NCI-H187 (cell line): ENCODE measurements at regions not wholly inside any gene's neighbourhood (a gene's known extent, or its start where the extent isn't known, plus 50 kb on each side); places are given as distances from the start of the nearest gene placed in this dataset.
"Not testable (repeated sequence)": the region's sequence is repeated elsewhere in the genome, so short reads cannot be mapped to it uniquely, and the experiment has no call there.

ENCODE experiments used
- DNase-seq, 2 experiments: peaks; one replicate each; lab custom pipeline; 2025; lab: John Stamatoyannopoulos, UW

GRCh38 chr18:1133541-1133940 lies 228.9 kb downstream of the ADCYAP1 start:
- no peak for DNase-seq

- DNase-seq: no peak
These were observed 243.1 kb downstream of the ADCYAP1 start for GRCh38 chr18:1147730-1148129.

GRCh38 chr18:1149709-1150108 lies 245.0 kb downstream of the ADCYAP1 start:
- DNase-seq: no peak

GRCh38 chr18:1150344-1150743 lies 245.7 kb downstream of the ADCYAP1 start:
- no peak for DNase-seq

- DNase-seq: not testable (repeated sequence)
These were observed 248.3 kb downstream of the ADCYAP1 start for GRCh38 chr18:1152958-1153357.

- DNase-seq: no peak
These were observed 268.9 kb downstream of the ADCYAP1 start for GRCh38 chr18:1173593-1173992.

- no peak for DNase-seq
These were observed 272.6 kb downstream of the ADCYAP1 start for GRCh38 chr18:1177232-1177631.

GRCh38 chr18:1191341-1191740 lies 286.7 kb downstream of the ADCYAP1 start:
- DNase-seq: no peak

GRCh38 chr18:1213126-1213525 lies 308.5 kb downstream of the ADCYAP1 start:
- no peak for DNase-seq

- DNase-seq: no peak
These were observed 318.2 kb downstream of the ADCYAP1 start for GRCh38 chr18:1222880-1223279.

GRCh38 chr18:1227025-1227424 lies 322.4 kb downstream of the ADCYAP1 start:
- DNase-seq: no peak

- no peak for DNase-seq
These were observed 325.0 kb downstream of the ADCYAP1 start for GRCh38 chr18:1229634-1230033.

- DNase-seq: no peak
These were observed 328.2 kb downstream of the ADCYAP1 start for GRCh38 chr18:1232867-1233266.

GRCh38 chr18:1240701-1241100 lies 336.0 kb downstream of the ADCYAP1 start:
- DNase-seq: no peak

GRCh38 chr18:1244397-1245122 lies 339.9 kb downstream of the ADCYAP1 start:
- no peak for DNase-seq

GRCh38 chr18:1246827-1247226 lies 342.2 kb downstream of the ADCYAP1 start:
- DNase-seq: no peak

GRCh38 chr18:1252534-1252933 lies 347.9 kb downstream of the ADCYAP1 start:
- no peak for DNase-seq

GRCh38 chr18:1252936-1253335 lies 348.3 kb downstream of the ADCYAP1 start:
- no peak for DNase-seq

GRCh38 chr18:1253827-1254226 lies 349.2 kb downstream of the ADCYAP1 start:
- no peak for DNase-seq

- no peak for DNase-seq
These were observed 356.4 kb downstream of the ADCYAP1 start for GRCh38 chr18:1261054-1261453.

- DNase-seq: no peak
These were observed 362.4 kb downstream of the ADCYAP1 start for GRCh38 chr18:1267021-1267420.

- no peak for DNase-seq
These were observed 365.4 kb downstream of the ADCYAP1 start for GRCh38 chr18:1270081-1270480.

GRCh38 chr18:1273469-1273868 lies 368.8 kb downstream of the ADCYAP1 start:
- DNase-seq: no peak

GRCh38 chr18:1292167-1292566 lies 387.5 kb downstream of the ADCYAP1 start:
- no peak for DNase-seq
